B cell (primary cell): ENCODE measurements at regions not wholly inside any gene's neighbourhood (a gene's known extent, or its start where the extent isn't known, plus 50 kb on each side); places are given as distances from the start of the nearest gene placed in this dataset.

Experiments used
- EZH2 ChIP-seq: IDR thresholded peaks from 2 replicates; pipeline ENCODE4 v1.6.1; 2012; ENCODE audit warnings: borderline replicate concordance, low read depth, mild to moderate bottlenecking, moderate library complexity, low read length; ENCODE audit not compliant: insufficient read depth, poor library complexity, severe bottlenecking
- TF ChIP-seq, protein P1 (sequence below): fragments of 200-600 bp; IDR thresholded peaks from one replicate; pipeline ENCODE4 v1.8.0; 2022; ENCODE audit warnings: antibody characterized with exemption, mild to moderate bottlenecking

DNA sequence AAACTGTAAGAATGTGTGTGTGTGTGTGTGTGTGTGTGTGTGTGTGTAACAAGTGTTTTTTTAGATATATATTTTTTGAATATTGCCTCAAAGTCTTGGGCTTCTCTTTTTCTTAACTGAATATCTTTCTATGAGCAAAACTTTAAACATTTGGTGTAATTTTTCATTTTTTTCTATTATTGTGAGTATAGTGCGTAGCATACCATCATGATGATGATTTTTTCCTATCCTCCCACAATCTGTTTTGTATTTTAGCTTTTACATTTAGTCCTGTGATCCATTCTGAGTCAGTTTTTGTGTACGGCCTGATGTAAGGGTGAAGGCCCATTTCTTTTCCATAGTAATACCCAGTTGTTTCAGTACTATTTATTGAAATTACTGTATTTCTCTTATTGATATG is 680.6 kb downstream of the TTLL7 start:
- TF ChIP-seq, protein P1, sequence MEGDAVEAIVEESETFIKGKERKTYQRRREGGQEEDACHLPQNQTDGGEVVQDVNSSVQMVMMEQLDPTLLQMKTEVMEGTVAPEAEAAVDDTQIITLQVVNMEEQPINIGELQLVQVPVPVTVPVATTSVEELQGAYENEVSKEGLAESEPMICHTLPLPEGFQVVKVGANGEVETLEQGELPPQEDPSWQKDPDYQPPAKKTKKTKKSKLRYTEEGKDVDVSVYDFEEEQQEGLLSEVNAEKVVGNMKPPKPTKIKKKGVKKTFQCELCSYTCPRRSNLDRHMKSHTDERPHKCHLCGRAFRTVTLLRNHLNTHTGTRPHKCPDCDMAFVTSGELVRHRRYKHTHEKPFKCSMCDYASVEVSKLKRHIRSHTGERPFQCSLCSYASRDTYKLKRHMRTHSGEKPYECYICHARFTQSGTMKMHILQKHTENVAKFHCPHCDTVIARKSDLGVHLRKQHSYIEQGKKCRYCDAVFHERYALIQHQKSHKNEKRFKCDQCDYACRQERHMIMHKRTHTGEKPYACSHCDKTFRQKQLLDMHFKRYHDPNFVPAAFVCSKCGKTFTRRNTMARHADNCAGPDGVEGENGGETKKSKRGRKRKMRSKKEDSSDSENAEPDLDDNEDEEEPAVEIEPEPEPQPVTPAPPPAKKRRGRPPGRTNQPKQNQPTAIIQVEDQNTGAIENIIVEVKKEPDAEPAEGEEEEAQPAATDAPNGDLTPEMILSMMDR: no peak
- TF ChIP-seq EZH2: no peak
